DND-41 (cell line): ENCODE measurements at regions not wholly inside any gene's neighbourhood (a gene's known extent, or its start where the extent isn't known, plus 50 kb on each side); places are given as distances from the start of the nearest gene placed in this dataset.

Source experiments
- ATAC-seq: fragments of 200-7000 bp; cut with Tn5 transposase; 3 replicates; pipeline ENCODE4 v1.9.1; 2021; ENCODE audit warnings: low read depth; ENCODE audit not compliant: insufficient read depth
- DNase-seq: peaks from one replicate; pipeline ENCODE4 v3.0.0-alpha.2; 2020
- H2AFZ ChIP-seq: 2 replicates; pipeline ENCODE4 v1.6.0; 2012; ENCODE audit warnings: low read depth, low read length
- H3K27ac ChIP-seq: 2 replicates; pipeline ENCODE4 v1.5.1; 2012; ENCODE audit warnings: low read length, inconsistent platforms
- H3K27me3 ChIP-seq: fragments of 200-600 bp; sonication (generic); 2 replicates; pipeline ENCODE4 v1.6.0; 2012; ENCODE audit warnings: low read length, mild to moderate bottlenecking, inconsistent platforms; ENCODE audit not compliant: insufficient read depth, poor library complexity
- H3K36me3 ChIP-seq: 2 replicates; pipeline ENCODE4 v1.5.1; 2012; ENCODE audit warnings: low read length, inconsistent platforms; ENCODE audit not compliant: insufficient read depth
- H3K4me1 ChIP-seq: 2 replicates; pipeline ENCODE4 v1.5.1; 2012; ENCODE audit warnings: mild to moderate bottlenecking, low read length; ENCODE audit not compliant: insufficient read depth
- H3K4me2 ChIP-seq: 2 replicates; pipeline ENCODE4 v1.6.0; 2012; ENCODE audit warnings: mild to moderate bottlenecking, moderate library complexity, low read length, inconsistent platforms; ENCODE audit not compliant: insufficient read depth
- H3K4me3 ChIP-seq, 2 experiments: fragments of 200-600 bp in 1 of 2; shearing (Covaris generic) in 1 of 2; 2 replicates each; pipeline ENCODE4 v1.5.1; 2012 to 2016; ENCODE audit warnings: inconsistent platforms in 2 of 2, low read length in 2 of 2, mild to moderate bottlenecking in 2 of 2, low read depth in 1 of 2, moderate library complexity in 1 of 2
- H3K79me2 ChIP-seq: 2 replicates; pipeline ENCODE4 v1.6.0; 2012; ENCODE audit warnings: low read length, inconsistent platforms; ENCODE audit not compliant: insufficient read depth
- H3K9ac ChIP-seq: 2 replicates; pipeline ENCODE4 v1.6.0; 2012; ENCODE audit warnings: low read depth, mild to moderate bottlenecking, inconsistent platforms, low read length, moderate library complexity
- H3K9me3 ChIP-seq: 2 replicates; pipeline ENCODE4 v1.5.1; 2012; ENCODE audit warnings: low read length, moderate library complexity, mild to moderate bottlenecking, inconsistent platforms; ENCODE audit not compliant: insufficient read depth, severe bottlenecking
- H4K20me1 ChIP-seq: 2 replicates; pipeline ENCODE4 v1.6.0; 2012; ENCODE audit warnings: low read length; ENCODE audit not compliant: insufficient read depth
- EZH2 ChIP-seq: IDR thresholded peaks from 3 replicates; pipeline ENCODE4 v1.6.1; 2012; ENCODE audit warnings: borderline replicate concordance, low read depth, mild to moderate bottlenecking, moderate library complexity, low read length, inconsistent platforms; ENCODE audit not compliant: severe bottlenecking
- TF ChIP-seq, protein P1 (sequence below): IDR thresholded peaks from 2 replicates; pipeline ENCODE4 v1.5.1; 2012; ENCODE audit warnings: borderline replicate concordance, low read length, moderate library complexity, mild to moderate bottlenecking; ENCODE audit not compliant: poor library complexity, severe bottlenecking; ENCODE audit errors: extremely low read depth

DNA sequence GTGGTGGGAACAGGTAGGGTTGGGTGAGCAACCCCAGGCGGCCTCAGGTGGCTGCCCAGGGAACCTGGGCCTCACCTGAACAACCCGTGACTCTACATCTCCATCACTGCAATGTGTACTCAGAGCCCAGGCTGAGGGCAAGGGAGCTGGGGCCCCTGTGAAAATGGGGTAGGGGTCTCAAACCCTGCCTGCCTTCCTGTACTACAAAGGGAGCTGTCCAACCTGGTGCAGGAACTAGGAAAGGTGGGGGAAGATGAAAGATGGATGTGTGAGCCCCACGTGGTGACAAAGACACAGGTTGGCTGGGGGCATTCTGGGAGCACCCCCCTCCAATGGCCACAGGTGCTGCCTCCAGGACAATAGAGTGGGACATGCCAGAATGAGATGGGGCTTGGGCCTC, 62.1 kb upstream of the SLC2A12 start:
- H3K9ac ChIP-seq = no peak overlapping the region
- TF ChIP-seq EZH2 = no peak
- TF ChIP-seq, protein P1, sequence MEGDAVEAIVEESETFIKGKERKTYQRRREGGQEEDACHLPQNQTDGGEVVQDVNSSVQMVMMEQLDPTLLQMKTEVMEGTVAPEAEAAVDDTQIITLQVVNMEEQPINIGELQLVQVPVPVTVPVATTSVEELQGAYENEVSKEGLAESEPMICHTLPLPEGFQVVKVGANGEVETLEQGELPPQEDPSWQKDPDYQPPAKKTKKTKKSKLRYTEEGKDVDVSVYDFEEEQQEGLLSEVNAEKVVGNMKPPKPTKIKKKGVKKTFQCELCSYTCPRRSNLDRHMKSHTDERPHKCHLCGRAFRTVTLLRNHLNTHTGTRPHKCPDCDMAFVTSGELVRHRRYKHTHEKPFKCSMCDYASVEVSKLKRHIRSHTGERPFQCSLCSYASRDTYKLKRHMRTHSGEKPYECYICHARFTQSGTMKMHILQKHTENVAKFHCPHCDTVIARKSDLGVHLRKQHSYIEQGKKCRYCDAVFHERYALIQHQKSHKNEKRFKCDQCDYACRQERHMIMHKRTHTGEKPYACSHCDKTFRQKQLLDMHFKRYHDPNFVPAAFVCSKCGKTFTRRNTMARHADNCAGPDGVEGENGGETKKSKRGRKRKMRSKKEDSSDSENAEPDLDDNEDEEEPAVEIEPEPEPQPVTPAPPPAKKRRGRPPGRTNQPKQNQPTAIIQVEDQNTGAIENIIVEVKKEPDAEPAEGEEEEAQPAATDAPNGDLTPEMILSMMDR = no peak

DNA sequence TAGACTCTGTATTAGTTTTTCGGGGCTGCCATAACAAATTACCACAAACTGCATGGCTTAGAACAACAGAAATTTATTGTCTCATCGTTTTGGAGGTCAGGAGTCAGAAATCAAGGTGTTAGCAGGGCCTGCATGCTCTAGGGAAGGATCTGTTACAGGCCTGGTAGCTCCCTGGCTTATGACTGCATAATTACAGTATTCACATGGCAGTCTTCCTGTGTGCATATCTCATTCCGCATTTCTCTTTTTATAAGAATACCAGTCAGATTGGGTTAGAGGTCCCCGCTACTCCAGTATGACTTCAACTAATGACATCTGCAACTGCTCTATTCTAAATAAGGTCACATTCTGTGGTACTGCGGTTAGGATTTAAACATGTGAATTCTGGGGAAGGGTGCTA, 59.3 kb upstream of the SLC2A12 start:
- Histone ChIP-seq H4K20me1 (no peaks in the 10 kb centered on the region), H3K4me2 (no peak overlapping the region), H3K27ac (no peak overlapping the region), H2AFZ (no peak overlapping the region), H3K36me3 (no peaks in the 10 kb centered on the region), H3K27me3 (no peaks in the 10 kb centered on the region), H3K4me1 (no peaks in the 10 kb centered on the region), H3K79me2 (no peaks in the 10 kb centered on the region), H3K9me3 (no peaks in the 10 kb centered on the region), H3K4me3 (no peak overlapping the region), H3K9ac (no peak overlapping the region)
- no peak for DNase-seq
- TF ChIP-seq EZH2 = no peak
- TF ChIP-seq, protein P1 = no peak
- ATAC-seq = no peak

More for the DNA sequence above, 62.1 kb upstream of the SLC2A12 start:
- H3K9me3 ChIP-seq = no peaks in the 10 kb centered on the region
- no peaks in the 10 kb centered on the region for H3K4me1 ChIP-seq
- no peak overlapping the region for H3K27ac ChIP-seq
- H3K27me3 ChIP-seq = peaks cover 6% of the 10 kb centered on the region
- H3K79me2 ChIP-seq = no peaks in the 10 kb centered on the region
- H3K36me3 ChIP-seq = no peaks in the 10 kb centered on the region
- H3K4me3 ChIP-seq = no peak overlapping the region
- H4K20me1 ChIP-seq = no peaks in the 10 kb centered on the region
- no peak overlapping the region for H3K4me2 ChIP-seq
- ATAC-seq (no peak), DNase-seq (no peak)
- no peak overlapping the region for H2AFZ ChIP-seq

DNA sequence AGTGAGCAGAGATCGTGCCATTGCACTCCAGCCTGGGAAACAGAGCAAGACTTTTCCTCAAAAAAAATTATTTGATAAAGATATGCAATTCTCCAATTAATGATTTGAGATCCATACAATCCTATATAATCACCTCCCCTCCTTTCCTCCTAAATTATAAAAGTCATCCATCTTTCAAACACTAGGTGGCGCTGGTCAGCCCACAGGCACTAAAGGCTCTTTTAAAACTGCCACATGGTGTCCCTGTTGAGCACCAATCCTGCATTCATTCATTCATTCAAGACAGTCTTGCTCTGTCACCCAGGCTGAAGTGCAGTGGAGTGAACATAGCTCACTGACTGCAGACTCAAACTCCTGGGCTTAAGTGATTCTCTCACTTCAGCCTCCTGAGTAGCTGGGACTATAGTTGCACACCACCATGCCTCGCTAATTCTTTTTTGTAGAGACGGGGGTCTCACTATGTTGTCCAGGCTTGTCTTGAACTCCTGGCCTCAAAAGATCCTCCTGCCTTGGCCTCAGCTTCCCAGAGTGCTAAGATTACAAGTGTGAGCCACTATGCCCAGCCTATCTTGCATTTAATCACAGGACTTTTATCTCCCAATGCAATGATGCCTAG, 58.7 kb upstream of the SLC2A12 start:
- Histone ChIP-seq H3K9ac (no peak overlapping the region), H3K4me1 (no peaks in the 10 kb centered on the region), H3K4me2 (no peak overlapping the region), H3K79me2 (no peaks in the 10 kb centered on the region), H2AFZ (no peak overlapping the region), H3K9me3 (no peaks in the 10 kb centered on the region), H3K36me3 (no peaks in the 10 kb centered on the region), H3K4me3 (no peak overlapping the region), H3K27me3 (peaks cover 1% of the 10 kb centered on the region), H4K20me1 (no peaks in the 10 kb centered on the region), H3K27ac (no peak overlapping the region)
- TF ChIP-seq, protein P1 = peak; percentile 92
- TF ChIP-seq EZH2 = no peak
- ATAC-seq (peak; percentile 75), DNase-seq (peak; percentile 44)
